Effector CD8-positive, alpha-beta T cell (primary cell): ENCODE measurements at regions not wholly inside any gene's neighbourhood (a gene's known extent, or its start where the extent isn't known, plus 50 kb on each side); places are given as distances from the start of the nearest gene placed in this dataset.

ENCODE experiments used
- DNase-seq: peaks from one replicate; lab custom pipeline; 2025; lab: John Stamatoyannopoulos, UW

DNA sequence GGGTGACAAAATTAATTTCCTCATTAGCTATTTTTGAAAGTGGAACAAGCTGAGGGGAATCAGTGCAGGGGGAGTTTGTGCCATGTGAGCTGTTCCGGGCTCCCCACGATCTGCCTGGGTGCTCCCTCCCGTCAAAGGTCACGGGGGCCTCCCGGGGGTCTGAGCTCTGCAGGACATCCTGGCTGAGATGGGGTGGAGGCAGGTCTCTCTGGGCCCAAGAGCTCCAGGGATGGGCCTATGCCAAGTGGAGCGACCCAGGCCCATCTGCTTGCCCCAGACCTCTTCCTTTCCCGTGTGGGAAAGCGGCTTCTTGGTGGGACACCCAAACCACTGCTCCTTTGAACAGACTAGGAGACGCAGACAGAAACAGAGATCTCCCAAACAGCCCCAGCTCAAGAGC, 143.3 kb upstream of the ID2 start:
- DNase-seq, result no peak

GRCh38 chr2:8538931-8539621, 142.8 kb upstream of the ID2 start:
- no peak for DNase-seq

DNA sequence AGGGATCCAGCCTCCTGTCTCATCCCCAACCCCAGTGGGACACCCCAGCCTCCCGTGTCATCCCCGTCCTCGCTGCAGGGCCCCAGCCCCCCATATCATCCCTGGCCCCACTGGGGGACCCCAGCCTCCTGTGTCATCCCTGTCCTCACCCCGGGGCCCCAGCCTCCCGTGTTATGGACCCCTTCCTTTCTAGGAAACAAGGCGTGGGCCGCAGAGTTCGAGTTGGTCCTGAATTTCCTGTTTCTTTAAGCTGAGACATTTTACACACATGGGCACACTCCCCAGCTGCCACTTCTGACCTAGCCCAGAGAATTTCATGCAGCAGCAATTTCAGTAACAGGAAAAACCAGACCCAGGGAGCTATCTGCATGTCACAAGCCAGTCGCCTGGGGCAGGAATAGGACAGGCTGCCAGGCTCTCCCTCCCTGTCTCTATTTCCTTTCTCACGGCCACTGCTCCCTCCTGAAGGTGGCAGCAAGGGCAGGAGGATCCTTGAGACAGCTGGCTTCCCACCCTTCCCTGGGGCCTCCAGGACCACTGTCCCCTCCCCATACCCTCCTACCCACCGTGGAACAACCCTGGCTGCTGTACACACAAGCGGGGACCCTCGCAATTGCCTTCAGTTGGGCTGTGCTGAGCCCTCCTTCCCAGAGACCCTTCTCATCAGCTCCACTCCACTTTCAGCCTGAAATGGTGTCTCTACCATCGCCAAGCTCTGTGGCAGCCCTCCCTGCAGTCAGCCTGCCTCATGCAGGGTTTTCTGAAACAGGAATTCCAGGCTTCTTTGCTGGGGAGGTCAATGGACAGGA, 141.9 kb upstream of the ID2 start:
- DNase-seq, result no peak

DNA sequence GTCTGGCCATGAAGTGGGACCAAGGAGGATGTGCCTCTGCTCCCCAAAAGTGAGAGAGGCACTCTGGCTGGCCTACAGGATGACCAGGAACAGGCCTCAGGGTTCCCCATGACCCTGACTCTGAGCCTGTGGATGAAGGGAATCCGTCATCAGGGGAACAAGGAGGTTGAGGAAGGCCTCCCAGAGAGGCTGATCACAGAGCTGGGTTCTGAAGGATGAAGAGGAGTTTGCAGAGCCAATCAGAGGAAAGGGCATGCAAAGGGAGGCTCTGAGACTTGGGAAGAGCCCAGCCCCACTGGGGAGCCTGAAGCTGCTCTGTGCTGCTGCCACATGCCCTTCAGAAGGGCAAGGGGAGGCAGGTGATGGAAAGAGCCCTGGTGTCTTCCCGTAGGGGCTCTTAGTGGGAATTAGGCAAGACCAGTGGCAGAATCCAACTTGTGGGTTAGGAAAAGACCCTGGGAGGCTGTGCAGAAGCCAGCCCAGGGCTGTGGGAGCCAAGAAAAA, 141.3 kb upstream of the ID2 start:
- DNase-seq, result no peak

- no peak for DNase-seq
These were observed 140.6 kb upstream of the ID2 start for GRCh38 chr2:8541223-8541622.

- DNase-seq, result no peak
These were observed 140.2 kb upstream of the ID2 start for GRCh38 chr2:8541636-8542035.

DNA sequence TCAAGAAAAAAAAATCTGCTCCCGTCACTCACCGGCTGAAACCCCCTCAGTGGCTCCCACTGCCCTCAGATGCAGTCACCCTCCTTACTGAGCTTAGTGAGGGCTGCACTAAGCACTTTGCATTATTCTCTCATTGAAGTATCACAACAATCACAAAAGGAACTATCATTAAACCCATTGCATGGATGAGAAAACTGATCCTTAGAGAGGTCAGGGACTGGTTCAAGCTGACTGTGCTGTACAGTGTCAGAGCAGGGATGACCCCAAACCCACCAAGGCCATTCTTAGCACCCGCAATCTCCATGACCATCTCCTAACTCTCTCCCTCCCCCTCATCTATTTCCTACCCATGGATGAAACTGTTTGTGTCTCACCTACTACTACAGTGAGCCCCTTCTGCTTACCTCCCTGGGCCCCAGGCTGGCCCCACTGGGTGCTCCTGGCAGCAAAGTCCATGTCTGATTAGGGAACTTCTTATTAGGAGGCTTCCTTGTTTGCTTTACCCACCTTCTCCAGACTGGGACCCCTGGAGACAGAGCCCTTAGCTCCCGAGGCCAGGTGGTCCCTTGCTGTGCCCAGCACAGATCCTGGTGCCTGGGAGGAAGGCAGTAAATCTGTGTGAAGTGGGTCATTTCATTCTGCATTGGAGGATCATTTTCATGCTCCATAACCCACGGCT, 139.3 kb upstream of the ID2 start:
- DNase-seq, result no peak

GRCh38 chr2:8543060-8543382, 138.8 kb upstream of the ID2 start:
- no peak for DNase-seq

- no peak for DNase-seq
These were observed 138.3 kb upstream of the ID2 start for GRCh38 chr2:8543383-8544170.

DNA sequence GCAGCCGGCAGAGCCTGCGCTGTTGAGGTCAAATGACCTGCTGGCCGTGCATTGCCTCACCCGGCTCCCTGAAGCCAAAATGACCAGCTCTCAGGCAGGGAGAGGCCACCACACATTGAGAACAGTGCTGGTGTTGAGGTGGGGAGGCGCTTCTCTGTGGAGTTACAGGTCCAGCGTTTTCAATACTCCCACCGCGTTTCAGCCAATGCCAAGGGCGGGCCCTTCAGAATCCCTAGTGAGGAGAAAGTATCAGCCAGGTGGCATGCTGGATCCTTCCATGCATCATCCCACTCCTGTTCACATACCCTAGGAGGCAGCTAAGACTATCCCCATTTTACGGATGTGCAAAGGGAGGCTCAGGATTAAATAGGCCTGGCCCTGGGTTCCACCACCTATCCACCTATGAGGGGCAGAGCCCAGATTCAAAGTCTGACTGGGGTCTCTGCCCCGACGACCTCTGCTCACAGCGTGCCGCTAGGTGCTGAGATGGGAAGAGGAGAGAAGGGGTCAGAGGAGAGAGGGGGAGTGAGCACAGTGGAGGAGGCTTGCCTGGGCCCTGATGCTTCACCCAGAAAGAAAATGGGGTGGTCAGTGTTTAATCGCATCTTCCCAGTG, 137.6 kb upstream of the ID2 start:
- DNase-seq, result no peak

- DNase-seq, result no peak
These were observed 136.8 kb upstream of the ID2 start for GRCh38 chr2:8544786-8545694.

- no peak for DNase-seq
These were observed 135.9 kb upstream of the ID2 start for GRCh38 chr2:8545695-8546611.

DNA sequence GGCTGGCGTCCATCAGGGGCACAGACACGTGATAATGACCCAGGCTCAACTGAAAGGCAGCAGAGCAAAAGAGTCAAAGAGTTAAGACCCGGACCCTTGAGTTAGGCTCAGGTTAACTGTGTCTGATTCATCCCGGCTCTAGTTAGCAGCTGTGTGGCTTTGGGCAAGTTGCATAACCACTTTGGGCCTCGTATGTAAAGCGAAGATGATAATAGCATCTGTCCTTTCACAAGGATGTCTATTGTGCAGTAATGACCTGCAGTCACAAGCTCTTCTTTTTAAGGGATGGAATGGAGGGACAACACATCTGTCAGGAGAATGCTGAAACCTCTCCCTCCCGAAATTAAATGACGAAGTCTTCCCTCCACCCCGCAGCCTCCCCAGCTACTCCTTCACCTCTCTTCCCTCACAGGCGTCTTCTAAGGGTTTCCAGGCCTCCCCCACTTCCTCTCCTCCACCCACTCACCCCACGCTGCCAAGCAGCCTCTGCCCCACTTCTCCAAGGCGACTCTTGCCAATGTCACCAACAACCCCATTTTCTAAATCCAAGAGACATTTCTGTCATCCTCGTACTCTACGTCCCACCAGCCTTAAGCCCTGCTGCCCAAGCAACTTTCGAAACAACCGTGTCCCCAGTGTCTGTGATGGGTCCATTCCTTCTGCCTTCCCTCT, 135.1 kb upstream of the ID2 start:
- DNase-seq, result no peak

DNA sequence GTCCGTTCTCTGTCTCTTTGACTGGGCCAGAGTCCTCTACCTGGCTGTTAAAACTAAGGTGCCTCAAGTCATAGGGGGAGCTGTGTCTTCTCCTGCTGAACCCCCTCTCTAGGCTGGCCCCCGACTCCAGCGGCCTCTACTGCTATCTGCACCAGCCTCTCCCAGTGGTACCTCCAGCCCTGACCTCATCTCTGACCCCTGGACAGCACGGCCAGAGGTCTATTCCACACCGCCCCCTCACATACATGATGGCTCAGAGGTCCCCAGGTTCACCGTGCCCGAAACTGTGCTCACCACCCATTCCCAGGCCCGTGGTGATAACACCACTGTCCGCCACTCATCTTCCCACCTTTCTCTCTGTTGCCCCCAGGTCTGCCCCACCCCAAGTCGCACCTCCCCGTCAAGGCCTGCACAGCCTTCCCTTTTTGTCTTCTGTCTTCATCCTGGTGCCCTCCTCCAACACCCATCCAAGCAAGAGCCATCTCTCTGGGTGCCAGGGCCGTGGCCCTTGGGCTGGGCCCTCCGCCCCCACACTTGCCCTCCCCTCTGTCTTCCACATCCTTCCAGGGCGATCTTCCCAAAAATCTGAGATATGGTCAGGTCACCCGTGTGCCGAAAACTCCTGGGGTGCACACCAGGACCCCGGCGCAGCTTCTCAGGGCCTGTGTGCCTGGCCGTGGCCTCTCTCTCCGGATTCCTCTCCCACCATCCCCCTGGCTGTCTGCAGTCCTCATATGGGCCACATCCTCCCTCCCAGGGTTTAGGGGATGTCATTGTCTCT, 134.4 kb upstream of the ID2 start:
- no peak for DNase-seq

GRCh38 chr2:8548065-8548618, 133.7 kb upstream of the ID2 start:
- DNase-seq, result no peak

DNA sequence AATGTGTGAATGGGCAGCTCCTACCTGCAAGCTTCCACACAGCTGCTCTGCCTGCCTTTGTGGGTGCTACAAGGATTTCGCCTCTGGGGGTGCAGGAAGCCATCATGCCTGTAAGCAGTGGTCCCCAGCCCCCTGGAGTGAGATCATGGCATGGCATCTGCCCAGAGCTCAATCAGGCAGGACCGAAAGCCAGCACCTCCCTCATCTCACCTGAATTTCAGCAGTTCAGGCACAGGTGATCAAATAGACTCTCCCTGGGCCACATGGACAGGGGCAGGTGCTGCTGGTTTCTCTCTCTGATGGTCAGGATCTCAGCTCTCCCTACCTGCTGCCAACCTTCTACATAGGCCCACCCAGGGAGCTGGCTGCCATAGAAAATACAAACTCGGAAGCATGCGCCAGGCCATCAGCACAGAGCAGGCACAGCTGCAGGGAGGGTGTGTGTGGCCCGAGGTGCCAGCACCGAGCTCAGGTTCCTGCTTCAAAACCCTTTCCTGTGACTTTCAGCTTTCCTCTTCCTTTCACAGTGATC, 133.2 kb upstream of the ID2 start:
- no peak for DNase-seq

- DNase-seq, result no peak
These were observed 132.5 kb upstream of the ID2 start for GRCh38 chr2:8549273-8549922.
